ENCODE measurements at regions not wholly inside any gene's neighbourhood (a gene's known extent, or its start where the extent isn't known, plus 50 kb on each side); places are given as distances from the start of the nearest gene placed in this dataset.
"Not testable (repeated sequence)": the region's sequence is repeated elsewhere in the genome, so short reads cannot be mapped to it uniquely, and the experiment has no call there.

GRCh38 chr6:88402909-88403308 lies 236.8 kb upstream of the CNR1 start:
- no peaks in the 10 kb centered on the region for H3K9me3 ChIP-seq (ENCODE audit: insufficient read depth, low read length)
- no peak overlapping the region for H2AFZ ChIP-seq (ENCODE audit: low read depth, low read length, severe bottlenecking)
- H3F3A ChIP-seq (ENCODE audit: insufficient read depth): no peaks in the 10 kb centered on the region

GRCh38 chr6:88390998-88391397 lies 224.9 kb upstream of the CNR1 start:
- H3K4me3 ChIP-seq (ENCODE audit: insufficient read depth, low read length, poor library complexity, severe bottlenecking); H2AFZ ChIP-seq (ENCODE audit: low read depth, low read length, severe bottlenecking); H4K20me1 ChIP-seq (ENCODE audit: low read depth, low read length); H3K27me3 ChIP-seq (ENCODE audit: low read length); H3K4me2 ChIP-seq (ENCODE audit: low read depth, low read length, poor library complexity, severe bottlenecking); H3F3A ChIP-seq (ENCODE audit: insufficient read depth); H3K9me2 ChIP-seq (replicated peaks; ENCODE audit: insufficient read depth, low read length); H3K79me2 ChIP-seq (ENCODE audit: insufficient read depth, low read length); H3K9me3 ChIP-seq (ENCODE audit: insufficient read depth, low read length); H3K36me3 ChIP-seq (ENCODE audit: low read length); H3K27ac ChIP-seq (ENCODE audit: low read depth, low read length); H3K9ac ChIP-seq (ENCODE audit: low read length): not testable (repeated sequence)

More at GRCh38 chr6:88402909-88403308, 236.8 kb upstream of the CNR1 start:
- H3K4me3 ChIP-seq (ENCODE audit: insufficient read depth, low read length, poor library complexity, severe bottlenecking): no peak overlapping the region
- H3K9ac ChIP-seq (ENCODE audit: low read length): no peak overlapping the region
- H4K20me1 ChIP-seq (ENCODE audit: low read depth, low read length): no peaks in the 10 kb centered on the region
- TF ChIP-seq EZH2phosphoT487 (conservative IDR thresholded peaks at IDR 0.05; ENCODE audit: low read length): no peak
- TF ChIP-seq CTCF (IDR thresholded peaks at IDR 0.05; ENCODE audit: insufficient read depth, low read length, poor library complexity, severe bottlenecking): no peak
- no peaks in the 10 kb centered on the region for H3K36me3 ChIP-seq (ENCODE audit: low read length)
- no peaks in the 10 kb centered on the region for H3K27me3 ChIP-seq (ENCODE audit: low read length)
- no peak overlapping the region for H3K27ac ChIP-seq (ENCODE audit: low read depth, low read length)
- H3K9me2 ChIP-seq (replicated peaks; ENCODE audit: insufficient read depth, low read length): no peaks in the 10 kb centered on the region
- H3K79me2 ChIP-seq (ENCODE audit: insufficient read depth, low read length): no peaks in the 10 kb centered on the region
- no peak overlapping the region for H3K4me2 ChIP-seq (ENCODE audit: low read depth, low read length, poor library complexity, severe bottlenecking)

DNA sequence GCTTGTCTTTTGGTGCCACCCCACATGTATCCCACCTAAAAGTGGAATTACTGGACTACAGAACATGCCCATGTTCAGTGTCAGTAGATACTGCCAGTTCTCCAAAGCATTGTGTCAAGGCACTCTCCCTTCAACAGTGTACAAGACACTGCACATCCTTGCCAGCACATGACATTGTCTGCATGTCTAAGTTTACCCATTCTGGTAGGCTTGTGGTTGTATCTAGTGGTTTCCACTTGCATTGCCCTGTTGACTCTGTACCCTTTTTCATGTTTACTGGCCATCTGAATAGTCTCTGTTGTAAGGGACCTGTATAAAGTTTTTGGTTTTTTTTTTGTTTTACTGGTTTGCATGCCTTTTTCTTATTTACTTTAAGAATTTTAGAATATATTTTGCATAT lies 222.4 kb upstream of the CNR1 start:
- no peak overlapping the region for H2AFZ ChIP-seq (ENCODE audit: low read depth, low read length, severe bottlenecking)
- H3K9ac ChIP-seq (ENCODE audit: low read length): no peak overlapping the region
- H4K20me1 ChIP-seq (ENCODE audit: low read depth, low read length): no peaks in the 10 kb centered on the region
- no peaks in the 10 kb centered on the region for H3F3A ChIP-seq (ENCODE audit: insufficient read depth)
- no peaks in the 10 kb centered on the region for H3K27me3 ChIP-seq (ENCODE audit: low read length)
- H3K4me2 ChIP-seq (ENCODE audit: low read depth, low read length, poor library complexity, severe bottlenecking): no peak overlapping the region
- TF ChIP-seq EZH2phosphoT487 (conservative IDR thresholded peaks at IDR 0.05; ENCODE audit: low read length) (no peak), CTCF (IDR thresholded peaks at IDR 0.05; ENCODE audit: insufficient read depth, low read length, poor library complexity, severe bottlenecking) (no peak)
- H3K9me3 ChIP-seq (ENCODE audit: insufficient read depth, low read length): no peaks in the 10 kb centered on the region
- no peak overlapping the region for H3K27ac ChIP-seq (ENCODE audit: low read depth, low read length)
- no peaks in the 10 kb centered on the region for H3K36me3 ChIP-seq (ENCODE audit: low read length)
- no peaks in the 10 kb centered on the region for H3K9me2 ChIP-seq (replicated peaks; ENCODE audit: insufficient read depth, low read length)
- H3K79me2 ChIP-seq (ENCODE audit: insufficient read depth, low read length): no peaks in the 10 kb centered on the region
- H3K4me3 ChIP-seq (ENCODE audit: insufficient read depth, low read length, poor library complexity, severe bottlenecking): no peak overlapping the region

DNA sequence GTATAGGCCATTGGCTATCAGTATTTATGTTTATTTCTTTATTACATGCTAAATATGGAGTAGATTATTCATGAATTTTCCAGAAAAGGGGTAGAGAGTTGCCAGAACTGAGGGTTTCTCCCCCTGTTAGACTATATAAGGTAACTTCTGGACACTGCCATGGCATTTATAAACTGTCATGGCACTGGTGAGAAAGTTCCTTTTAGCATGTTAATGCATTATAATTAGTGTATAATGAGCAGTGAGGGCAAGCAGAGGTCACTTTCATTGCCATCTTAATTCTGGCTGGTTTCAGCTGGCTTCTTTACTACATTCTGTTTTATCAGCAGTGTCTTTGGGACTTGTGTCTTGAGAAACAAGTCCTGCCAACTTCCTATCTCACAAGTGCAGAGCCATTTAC lies 220.0 kb upstream of the CNR1 start:
- H3F3A ChIP-seq (ENCODE audit: insufficient read depth): no peaks in the 10 kb centered on the region
- no peaks in the 10 kb centered on the region for H3K9me3 ChIP-seq (ENCODE audit: insufficient read depth, low read length)
- no peaks in the 10 kb centered on the region for H3K36me3 ChIP-seq (ENCODE audit: low read length)
- H3K27ac ChIP-seq (ENCODE audit: low read depth, low read length): no peak overlapping the region
- H3K79me2 ChIP-seq (ENCODE audit: insufficient read depth, low read length): no peaks in the 10 kb centered on the region
- no peaks in the 10 kb centered on the region for H4K20me1 ChIP-seq (ENCODE audit: low read depth, low read length)
- no peak overlapping the region for H2AFZ ChIP-seq (ENCODE audit: low read depth, low read length, severe bottlenecking)
- TF ChIP-seq CTCF (IDR thresholded peaks at IDR 0.05; ENCODE audit: insufficient read depth, low read length, poor library complexity, severe bottlenecking): no peak
- TF ChIP-seq EZH2phosphoT487 (conservative IDR thresholded peaks at IDR 0.05; ENCODE audit: low read length): no peak
- H3K4me2 ChIP-seq (ENCODE audit: low read depth, low read length, poor library complexity, severe bottlenecking): no peak overlapping the region
- no peaks in the 10 kb centered on the region for H3K27me3 ChIP-seq (ENCODE audit: low read length)
- no peaks in the 10 kb centered on the region for H3K9me2 ChIP-seq (replicated peaks; ENCODE audit: insufficient read depth, low read length)
- no peak overlapping the region for H3K9ac ChIP-seq (ENCODE audit: low read length)
- no peak overlapping the region for H3K4me3 ChIP-seq (ENCODE audit: insufficient read depth, low read length, poor library complexity, severe bottlenecking)
